Skeletal muscle satellite cell (primary cell): ENCODE measurements at regions not wholly inside any gene's neighbourhood (a gene's known extent, or its start where the extent isn't known, plus 50 kb on each side); places are given as distances from the start of the nearest gene placed in this dataset.

Experiments used
- H3K27me3 ChIP-seq: 2 replicates; pipeline ENCODE4 v1.7.0; 2013; ENCODE audit warnings: low read length; ENCODE audit not compliant: control insufficient read depth, insufficient read depth
- H3K36me3 ChIP-seq: 2 replicates; pipeline ENCODE4 v1.7.0; 2013; ENCODE audit warnings: mild to moderate bottlenecking, control low read depth, low read length; ENCODE audit not compliant: insufficient read depth
- H3K4me1 ChIP-seq: 2 replicates; pipeline ENCODE4 v1.7.0; 2013; ENCODE audit warnings: low read length; ENCODE audit not compliant: control insufficient read depth, insufficient read depth
- H3K4me2 ChIP-seq: 2 replicates; pipeline ENCODE4 v1.7.0; 2013; ENCODE audit warnings: mild to moderate bottlenecking, low read length
- H3K4me3 ChIP-seq: 2 replicates; pipeline ENCODE4 v1.7.0; 2013; ENCODE audit warnings: low read length
- H3K9ac ChIP-seq: 2 replicates; pipeline ENCODE4 v1.7.0; 2013; ENCODE audit warnings: mild to moderate bottlenecking, low read depth, low read length, moderate library complexity
- H3K9me3 ChIP-seq: replicated peaks from 2 replicates; pipeline ENCODE4 v1.7.0; 2013; ENCODE audit warnings: mild to moderate bottlenecking, control low read depth, low read length

DNA sequence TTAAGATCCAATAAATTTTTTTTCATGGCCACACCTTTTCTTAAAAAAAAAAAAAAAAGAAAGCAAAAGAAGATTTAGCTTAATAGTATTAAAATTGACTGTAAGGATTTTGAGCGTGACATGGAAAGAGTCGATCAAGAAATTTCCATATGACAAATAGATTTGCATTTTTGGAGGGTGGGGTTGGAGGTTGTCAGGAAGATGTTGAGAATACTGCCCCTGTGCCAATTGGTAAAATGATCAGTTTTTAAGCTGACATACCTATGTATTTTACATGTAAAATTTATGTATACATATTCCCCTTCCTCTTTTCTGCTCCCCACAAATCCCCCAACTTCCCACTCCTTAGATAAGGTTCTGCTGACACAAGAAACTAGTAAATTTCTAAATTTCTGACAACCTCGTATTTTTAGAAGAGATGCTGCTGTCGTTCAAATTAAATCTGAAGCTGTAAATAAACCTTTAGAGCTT is 520.9 kb downstream of the CD83 start:
- no peaks in the 10 kb centered on the region for H3K9me3 ChIP-seq
- no peaks in the 10 kb centered on the region for H3K27me3 ChIP-seq
- peak overlapping the region; percentile 57 for H3K4me3 ChIP-seq
- H3K36me3 ChIP-seq, result no peaks in the 10 kb centered on the region
- peaks cover 22% of the 10 kb centered on the region for H3K4me1 ChIP-seq
- H3K9ac ChIP-seq, result peak overlapping the region; percentile 51
- H3K4me2 ChIP-seq, result peak overlapping the region; percentile 79

GRCh38 chr6:14638906-14639761 is 521.6 kb downstream of the CD83 start:
- Histone ChIP-seq H3K9ac (peak overlapping the region; percentile 51), H3K27me3 (no peaks in the 10 kb centered on the region), H3K9me3 (no peaks in the 10 kb centered on the region), H3K4me1 (peaks cover 22% of the 10 kb centered on the region), H3K36me3 (no peaks in the 10 kb centered on the region), H3K4me2 (peak overlapping the region; percentile 79), H3K4me3 (peak overlapping the region; percentile 57)

GRCh38 chr6:14639983-14640599 is 522.5 kb downstream of the CD83 start:
- Histone ChIP-seq H3K9ac (no peak overlapping the region), H3K27me3 (no peaks in the 10 kb centered on the region), H3K4me2 (no peak overlapping the region), H3K4me3 (no peak overlapping the region), H3K4me1 (peaks cover 22% of the 10 kb centered on the region), H3K36me3 (no peaks in the 10 kb centered on the region), H3K9me3 (no peaks in the 10 kb centered on the region)

DNA sequence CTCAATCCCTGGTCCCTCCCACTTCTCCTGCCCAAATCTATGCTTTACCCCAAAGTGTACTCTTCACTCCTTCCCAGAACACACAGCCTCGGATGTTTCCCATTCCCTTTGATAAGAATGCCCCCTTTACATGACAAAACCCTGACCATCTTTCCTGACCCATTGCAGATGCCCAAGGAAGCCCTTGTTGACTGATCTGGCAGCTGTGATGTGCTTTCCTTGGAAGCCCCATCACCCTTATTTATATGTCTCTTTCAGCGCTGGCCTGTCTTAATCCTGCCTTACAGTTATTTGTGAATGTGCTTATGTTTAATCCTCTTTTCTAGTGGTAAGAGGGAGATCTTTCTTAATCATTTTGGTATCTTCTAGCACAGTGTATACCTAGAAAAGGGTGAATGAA is 523.1 kb downstream of the CD83 start:
- no peaks in the 10 kb centered on the region for H3K36me3 ChIP-seq
- peaks cover 22% of the 10 kb centered on the region for H3K4me1 ChIP-seq
- H3K4me2 ChIP-seq, result no peak overlapping the region
- H3K9me3 ChIP-seq, result no peaks in the 10 kb centered on the region
- no peaks in the 10 kb centered on the region for H3K27me3 ChIP-seq
- H3K4me3 ChIP-seq, result no peak overlapping the region
- H3K9ac ChIP-seq, result no peak overlapping the region

- Histone ChIP-seq H3K4me3 (no peak overlapping the region), H3K9ac (no peak overlapping the region), H3K4me1 (peaks cover 22% of the 10 kb centered on the region), H3K27me3 (no peaks in the 10 kb centered on the region), H3K4me2 (no peak overlapping the region), H3K9me3 (no peaks in the 10 kb centered on the region), H3K36me3 (no peaks in the 10 kb centered on the region)
Measured at GRCh38 chr6:14641423-14642135, 524.0 kb downstream of the CD83 start.

DNA sequence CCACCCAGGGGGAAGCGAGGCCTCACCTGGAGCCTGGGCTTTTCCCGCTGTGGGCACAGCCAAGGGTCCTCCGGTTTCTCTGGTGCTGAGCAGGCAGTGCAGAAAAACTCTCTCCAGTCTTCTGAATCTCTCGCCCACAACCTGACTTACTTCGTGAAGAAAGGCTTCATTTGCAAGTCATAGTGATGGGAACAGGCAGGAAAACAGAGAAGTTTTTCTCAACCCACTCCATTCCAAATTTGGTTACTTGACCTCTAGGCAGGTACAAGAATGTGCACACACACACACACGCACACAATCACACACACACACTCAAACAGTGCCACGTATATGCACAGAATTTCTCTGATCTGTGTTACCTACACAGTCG is 524.5 kb downstream of the CD83 start:
- Histone ChIP-seq H3K36me3 (no peaks in the 10 kb centered on the region), H3K27me3 (no peaks in the 10 kb centered on the region), H3K4me1 (peaks cover 22% of the 10 kb centered on the region), H3K4me3 (no peak overlapping the region), H3K9me3 (no peaks in the 10 kb centered on the region), H3K4me2 (no peak overlapping the region), H3K9ac (no peak overlapping the region)

- H3K9ac ChIP-seq, result no peak overlapping the region
- no peaks in the 10 kb centered on the region for H3K36me3 ChIP-seq
- H3K9me3 ChIP-seq, result no peaks in the 10 kb centered on the region
- H3K4me2 ChIP-seq, result no peak overlapping the region
- peaks cover 22% of the 10 kb centered on the region for H3K4me1 ChIP-seq
- H3K27me3 ChIP-seq, result no peaks in the 10 kb centered on the region
- no peak overlapping the region for H3K4me3 ChIP-seq
Measured at GRCh38 chr6:14642842-14643241, 525.3 kb downstream of the CD83 start.

GRCh38 chr6:14644381-14644780 is 526.8 kb downstream of the CD83 start:
- no peaks in the 10 kb centered on the region for H3K36me3 ChIP-seq
- H3K9ac ChIP-seq, result no peak overlapping the region
- no peaks in the 10 kb centered on the region for H3K9me3 ChIP-seq
- H3K4me1 ChIP-seq, result peaks cover 11% of the 10 kb centered on the region
- no peaks in the 10 kb centered on the region for H3K27me3 ChIP-seq
- H3K4me2 ChIP-seq, result no peak overlapping the region
- no peak overlapping the region for H3K4me3 ChIP-seq

GRCh38 chr6:14645221-14645620 is 527.6 kb downstream of the CD83 start:
- no peaks in the 10 kb centered on the region for H3K27me3 ChIP-seq
- no peaks in the 10 kb centered on the region for H3K9me3 ChIP-seq
- no peak overlapping the region for H3K4me3 ChIP-seq
- H3K4me2 ChIP-seq, result no peak overlapping the region
- no peaks in the 10 kb centered on the region for H3K36me3 ChIP-seq
- no peak overlapping the region for H3K9ac ChIP-seq
- peaks cover 9% of the 10 kb centered on the region for H3K4me1 ChIP-seq

- no peaks in the 10 kb centered on the region for H3K36me3 ChIP-seq
- no peaks in the 10 kb centered on the region for H3K27me3 ChIP-seq
- H3K4me3 ChIP-seq, result no peak overlapping the region
- H3K4me1 ChIP-seq, result peaks cover 3% of the 10 kb centered on the region
- H3K9me3 ChIP-seq, result no peaks in the 10 kb centered on the region
- no peak overlapping the region for H3K9ac ChIP-seq
- no peak overlapping the region for H3K4me2 ChIP-seq
Measured at GRCh38 chr6:14645841-14646240, 528.3 kb downstream of the CD83 start.

DNA sequence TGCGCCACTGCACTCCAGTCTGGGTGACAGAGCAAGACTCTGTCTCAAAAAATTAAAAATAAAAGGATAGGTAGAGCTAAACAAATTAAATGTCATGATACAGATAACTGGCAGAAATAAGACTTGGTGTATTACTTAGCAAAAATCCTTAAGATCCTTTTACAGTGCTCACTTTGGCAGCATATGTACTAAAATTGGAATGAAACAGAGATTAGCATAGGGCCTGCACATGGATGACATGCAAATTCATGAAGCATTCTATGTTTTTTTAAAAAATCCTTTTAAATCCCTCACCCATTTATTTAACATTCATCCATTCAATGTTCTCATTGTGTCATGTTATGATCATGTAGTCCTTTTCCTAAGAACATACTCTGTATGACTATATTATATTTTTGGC is 528.8 kb downstream of the CD83 start:
- Histone ChIP-seq H3K36me3 (no peaks in the 10 kb centered on the region), H3K9me3 (no peaks in the 10 kb centered on the region), H3K9ac (no peak overlapping the region), H3K27me3 (no peaks in the 10 kb centered on the region), H3K4me1 (no peaks in the 10 kb centered on the region), H3K4me3 (no peak overlapping the region), H3K4me2 (no peak overlapping the region)
